Epithelial cell of proximal tubule (primary cell): ENCODE measurements at regions not wholly inside any gene's neighbourhood (a gene's known extent, or its start where the extent isn't known, plus 50 kb on each side); places are given as distances from the start of the nearest gene placed in this dataset.
A peak's percentile ranks its signal among the peaks of the same experiment; 100 is the strongest.

ENCODE experiments used
- DNase-seq: peaks from one replicate; pipeline ENCODE4 v3.0.0-alpha.2; 2011; ENCODE audit warnings: low read depth
- H3K4me3 ChIP-seq: 2 replicates; pipeline ENCODE4 v1.5.1; 2011; ENCODE audit warnings: low read depth, mild to moderate bottlenecking, low read length
- CTCF ChIP-seq: conservative IDR thresholded peaks from 2 replicates; pipeline ENCODE4 v1.5.1; 2012; ENCODE audit warnings: low read depth, mild to moderate bottlenecking, low read length

DNA sequence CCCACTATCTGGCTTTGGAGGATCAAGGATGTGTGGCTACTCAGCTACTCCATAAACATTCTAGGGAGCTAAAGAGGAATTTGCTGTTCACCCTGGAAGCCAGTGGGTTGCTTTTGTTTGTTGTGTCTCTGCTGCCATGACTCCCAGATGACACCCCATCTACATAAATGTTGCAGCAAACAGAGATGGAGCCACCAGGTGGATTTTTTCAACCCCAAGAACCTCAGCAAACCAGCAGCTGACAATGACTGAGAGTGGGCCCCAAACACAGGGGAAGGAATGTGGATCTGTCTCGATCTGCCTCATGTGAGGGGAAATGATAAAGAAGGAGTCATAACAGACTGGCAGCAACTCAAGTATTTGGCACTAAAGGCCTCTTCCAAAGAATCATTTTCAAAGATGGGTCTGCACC is 132.7 kb upstream of the TNC start:
- no peak for TF ChIP-seq CTCF
- H3K4me3 ChIP-seq, result no peak overlapping the region
- DNase-seq, result peak; percentile 49

DNA sequence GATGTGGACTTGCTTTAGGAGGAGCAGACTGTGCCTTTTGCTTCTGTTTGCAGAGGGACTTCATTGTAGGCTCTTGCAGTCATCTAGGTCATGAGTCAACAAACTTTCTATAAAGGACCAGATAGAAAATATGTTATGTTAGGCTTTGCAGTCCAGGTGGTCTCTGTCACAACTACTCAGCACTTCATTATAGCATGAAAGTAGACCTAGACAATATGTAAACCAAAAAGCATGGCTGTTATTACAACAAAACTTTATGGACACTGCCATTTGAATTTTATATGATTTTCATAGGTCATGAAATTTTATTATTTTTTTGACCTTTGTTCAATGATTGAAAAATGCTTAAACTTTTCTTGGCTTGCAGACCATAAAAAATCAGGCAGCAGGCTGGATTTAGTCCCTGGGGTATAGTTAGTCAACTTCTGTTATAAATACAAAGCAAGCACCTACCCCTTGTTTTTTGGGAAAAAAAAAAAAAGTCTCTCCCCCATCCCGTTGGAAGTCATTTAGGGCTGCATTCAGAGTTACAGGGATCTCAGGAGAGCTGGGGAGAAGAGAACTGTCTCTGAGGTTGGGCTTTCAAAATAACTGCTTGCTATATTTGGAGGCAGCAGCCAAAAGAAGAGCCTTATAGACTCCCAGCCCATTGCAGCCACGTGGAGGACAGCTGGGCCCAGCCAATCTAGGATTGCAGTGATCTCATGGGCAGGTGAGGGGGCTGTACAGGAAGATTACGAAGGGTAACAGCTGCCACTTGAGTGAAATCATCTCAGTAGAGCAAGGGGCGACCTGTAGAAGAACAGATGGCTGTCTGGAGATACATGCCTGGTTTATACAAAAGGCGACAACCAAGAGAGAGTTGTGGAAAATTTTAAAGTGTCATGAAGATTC is 136.6 kb upstream of the TNC start:
- DNase-seq, result no peak
- no peak for TF ChIP-seq CTCF
- no peak overlapping the region for H3K4me3 ChIP-seq

GRCh38 chr9:115261656-115262081 is 143.7 kb upstream of the TNC start:
- H3K4me3 ChIP-seq, result no peak overlapping the region
- no peak for DNase-seq
- no peak for TF ChIP-seq CTCF

DNA sequence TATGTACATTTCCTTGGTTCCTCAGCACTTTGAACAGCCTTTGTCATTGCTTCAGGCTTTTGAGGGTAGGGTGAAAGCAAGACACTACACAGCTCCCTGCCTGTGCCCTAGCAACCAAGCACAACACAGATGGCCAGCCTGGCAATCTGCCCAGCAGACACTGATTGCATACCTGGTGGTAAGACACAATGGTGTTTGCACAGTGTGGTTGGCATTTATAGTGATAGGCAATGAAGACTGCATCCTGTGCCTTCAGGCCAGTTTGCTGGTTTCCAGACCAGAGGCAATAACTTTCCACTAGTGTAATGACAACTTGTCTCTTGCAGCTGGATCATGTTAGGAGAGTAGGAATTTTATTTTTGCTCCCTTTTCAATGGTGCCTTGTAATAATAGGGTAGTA is 144.5 kb upstream of the TNC start:
- DNase-seq, result peak; percentile 93
- no peak for TF ChIP-seq CTCF
- no peak overlapping the region for H3K4me3 ChIP-seq

GRCh38 chr9:115262952-115263351 is 145.0 kb upstream of the TNC start:
- no peak for TF ChIP-seq CTCF
- H3K4me3 ChIP-seq, result no peak overlapping the region
- DNase-seq, result no peak

DNA sequence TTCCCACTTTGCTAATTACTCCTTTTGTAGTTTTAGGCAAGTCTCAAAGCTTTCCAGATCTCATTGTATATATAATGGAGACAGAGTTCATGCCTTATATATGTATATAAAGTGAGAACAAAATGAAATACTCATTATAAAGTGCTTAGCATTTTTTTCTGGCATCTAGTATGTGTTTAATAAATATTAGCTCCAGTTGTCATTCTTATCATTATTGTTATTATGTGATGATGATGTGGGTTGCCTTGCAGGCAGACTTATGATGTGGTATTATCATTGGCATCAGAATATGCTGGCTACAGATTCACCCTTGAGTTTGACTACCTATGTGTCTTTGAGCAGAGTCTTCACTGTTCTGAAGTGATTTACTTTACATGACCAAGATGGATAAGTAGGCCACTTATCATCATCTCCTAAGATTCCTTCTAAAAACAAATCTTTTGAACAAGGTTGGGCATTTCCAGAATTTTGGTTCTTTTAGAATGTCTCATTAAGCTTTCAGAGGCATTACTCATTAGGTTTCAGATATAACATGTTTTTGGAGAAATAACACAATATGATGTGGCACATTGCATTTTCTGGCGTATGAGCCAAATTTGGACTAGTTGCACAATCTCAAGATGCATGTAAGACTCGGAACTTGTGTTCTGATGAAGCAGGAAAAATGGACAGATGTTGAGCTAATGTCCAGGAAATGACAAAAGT is 145.6 kb upstream of the TNC start:
- H3K4me3 ChIP-seq, result no peak overlapping the region
- no peak for DNase-seq
- no peak for TF ChIP-seq CTCF
